Heart left ventricle (tissue), 16 donors: ENCODE measurements at regions not wholly inside any gene's neighbourhood (a gene's known extent, or its start where the extent isn't known, plus 50 kb on each side); places are given as distances from the start of the nearest gene placed in this dataset.

ENCODE experiments used
- ATAC-seq, 4 donors: fragments of 200-7000 bp; cut with Tn5 transposase; one replicate each; pipeline ENCODE4 v1.9.1; 2020 to 2022; ENCODE audit warnings: moderate library complexity in 4 of 4, mild to moderate bottlenecking in 3 of 4, moderate number of reproducible peaks in 1 of 4
- DNase-seq, 5 donors: peaks; one replicate each; pipeline ENCODE4 v3.0.0-alpha.2; 2020
- H3K27ac ChIP-seq, 12 donors: fragments of 200-600 bp; sonication (generic) in 4 of 12; one replicate each; pipeline versions ENCODE4 v1.5.0 to v1.8.0; 2016 to 2022; ENCODE audit warnings: mild to moderate bottlenecking in 2 of 12
- H3K27me3 ChIP-seq, 9 donors: fragments of 200-600 bp; sonication (generic) in 2 of 9; one replicate each; pipeline versions ENCODE4 v1.5.1 to v1.8.0; 2016 to 2022; ENCODE audit warnings: mild to moderate bottlenecking in 3 of 9
- H3K36me3 ChIP-seq, 9 donors: fragments of 200-600 bp; sonication (generic) in 2 of 9; one replicate each; pipeline versions ENCODE4 v1.5.0 to v1.8.0; 2018 to 2022; ENCODE audit warnings: mild to moderate bottlenecking in 2 of 9
- H3K4me1 ChIP-seq, 12 donors: fragments of 200-600 bp; sonication (generic) in 4 of 12; one replicate each; pipeline versions ENCODE4 v1.5.0 to v1.8.0; 2016 to 2022; ENCODE audit warnings: mild to moderate bottlenecking in 3 of 12
- H3K4me3 ChIP-seq, 12 donors: fragments of 200-600 bp; sonication (generic) in 4 of 12; one replicate each; pipeline versions ENCODE4 v1.5.0 to v1.8.0; 2017 to 2022; ENCODE audit warnings: mild to moderate bottlenecking in 9 of 12, moderate library complexity in 4 of 12
- H3K9me3 ChIP-seq, 12 donors: fragments of 200-600 bp; sonication (generic) in 4 of 12; one replicate each; pipeline versions ENCODE4 v1.5.0 to v1.8.0; 2016 to 2022; ENCODE audit warnings: mild to moderate bottlenecking in 1 of 12
- POLR2A ChIP-seq, 2 donors: fragments of 450-650 bp; IDR thresholded peaks; one replicate each; pipeline ENCODE4 v1.6.1; 2017; ENCODE audit warnings: antibody characterized with exemption in 2 of 2, mild to moderate bottlenecking in 2 of 2, moderate library complexity in 2 of 2
- WGBS, 4 donors: extraction: QIAGEN DNeasy Blood & Tissue Kit in 2 of 4; methylation state at CpG; one replicate each; pipeline versions ENCODE4 v1.1.5 to v1.1.7; 2013 to 2018; 5-methylcytosine and 5-hydroxymethylcytosine counted together
- intact Hi-C, 10 donors: fragments of 100-400 bp; cut with DNase I; formaldehyde crosslinking; loops; one replicate each; pipeline versions ENCODE4 v1.11.1 to v1.14.2; 2022
- TF ChIP-seq, protein P1 (sequence below), 12 donors: fragments of 200-600 bp; sonication (generic) in 4 of 12; IDR thresholded peaks; one replicate each; pipeline versions ENCODE4 v1.5.0 to v1.8.0; 2018 to 2022; ENCODE audit warnings: antibody characterized with exemption in 12 of 12, mild to moderate bottlenecking in 5 of 12
- donor health status: ischemic (EF 13 %, LVEDD 7.1; RV severe dilation, severe dysfunction).
- donor health status: healthy with polysubstance abuse.
- donor health status: DM: no; HTN: yes; CAD: no.
- donor health status: DM: no; HTN: no; CAD: no.
- donor health status: ischemic (EF 25% LVEDD 6.9; RV normal size, moderate dysfunction).
- donor health status: ischemic (EF 25% LVEDD 5.7; RV mildly dilated, moderate dysfunction).
- donor health status: healthy.
- donor health status: DM: yes; HTN: yes; CAD: no.
- donor health status: ischemic (EF 35%, LVEDD 5.7; RV mildly dilated, moderate dysfunction).
- donor health status: nonischemic (EF 11% LVEDD 7.7; RV severe dilation, severe dysfunction).
- donor health status: DM: yes; HTN: yes; CAD: no.
- donor health status: PGD.
- donor health status: ischemic (EF 29% LVEDD 5.4; RV normal size, mild dysfunction).
- donor health status: nonischemic (EF 23%, LVEDD 6.1; RV moderate dilation, normal function).

DNA sequence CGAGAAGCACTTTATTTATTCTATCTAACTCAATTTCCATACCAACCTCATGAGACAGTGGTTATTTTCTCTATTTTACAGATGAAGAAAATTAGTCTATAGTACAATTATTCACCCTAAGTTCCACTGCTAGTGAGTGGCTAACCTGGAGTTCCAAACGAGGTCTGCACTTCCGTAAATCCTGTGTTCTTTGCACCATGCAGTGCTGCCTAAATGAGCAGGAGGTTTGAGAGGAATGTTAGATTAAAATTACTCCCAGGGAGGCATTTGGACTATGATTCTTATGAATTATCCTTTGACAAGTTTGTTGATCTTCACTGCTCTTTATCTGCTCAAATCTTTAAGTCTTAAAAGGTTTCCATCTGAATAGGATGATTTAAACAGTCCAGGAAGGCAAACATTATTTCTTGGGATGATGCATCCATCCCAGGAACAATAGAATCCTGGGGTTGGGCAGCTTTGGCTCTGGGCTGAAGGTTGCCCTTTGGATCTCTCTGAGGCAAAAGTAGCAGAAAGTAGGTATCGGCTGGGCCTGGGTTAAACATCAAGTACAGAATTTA is 400.8 kb downstream of the REEP3 start:
- no peak overlapping the region for H3K4me3 ChIP-seq
- TF ChIP-seq, protein P1, sequence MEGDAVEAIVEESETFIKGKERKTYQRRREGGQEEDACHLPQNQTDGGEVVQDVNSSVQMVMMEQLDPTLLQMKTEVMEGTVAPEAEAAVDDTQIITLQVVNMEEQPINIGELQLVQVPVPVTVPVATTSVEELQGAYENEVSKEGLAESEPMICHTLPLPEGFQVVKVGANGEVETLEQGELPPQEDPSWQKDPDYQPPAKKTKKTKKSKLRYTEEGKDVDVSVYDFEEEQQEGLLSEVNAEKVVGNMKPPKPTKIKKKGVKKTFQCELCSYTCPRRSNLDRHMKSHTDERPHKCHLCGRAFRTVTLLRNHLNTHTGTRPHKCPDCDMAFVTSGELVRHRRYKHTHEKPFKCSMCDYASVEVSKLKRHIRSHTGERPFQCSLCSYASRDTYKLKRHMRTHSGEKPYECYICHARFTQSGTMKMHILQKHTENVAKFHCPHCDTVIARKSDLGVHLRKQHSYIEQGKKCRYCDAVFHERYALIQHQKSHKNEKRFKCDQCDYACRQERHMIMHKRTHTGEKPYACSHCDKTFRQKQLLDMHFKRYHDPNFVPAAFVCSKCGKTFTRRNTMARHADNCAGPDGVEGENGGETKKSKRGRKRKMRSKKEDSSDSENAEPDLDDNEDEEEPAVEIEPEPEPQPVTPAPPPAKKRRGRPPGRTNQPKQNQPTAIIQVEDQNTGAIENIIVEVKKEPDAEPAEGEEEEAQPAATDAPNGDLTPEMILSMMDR (IDR thresholded peaks at IDR 0.05): no peak
- no peak for TF ChIP-seq POLR2A (IDR thresholded peaks at IDR 0.05)
- H3K4me1 ChIP-seq: no peaks in the 10 kb centered on the region
- H3K27me3 ChIP-seq: no peaks in the 10 kb centered on the region
- no peak overlapping the region for H3K27ac ChIP-seq
- intact Hi-C loops: no loop called here
- 70 to 79% (median 75%) methylated on average over 4 of the region's 4 CpGs for WGBS, 4 donors
- DNase-seq (no peak), ATAC-seq (no peak)
- no peaks in the 10 kb centered on the region for H3K9me3 ChIP-seq
- no peaks in the 10 kb centered on the region for H3K36me3 ChIP-seq

- no peaks in the 10 kb centered on the region for H3K36me3 ChIP-seq
- H3K4me3 ChIP-seq: no peak overlapping the region
- H3K4me1 ChIP-seq: no peaks in the 10 kb centered on the region
- DNase-seq (no peak), ATAC-seq (no peak)
- H3K27ac ChIP-seq: no peak overlapping the region
- TF ChIP-seq POLR2A (IDR thresholded peaks at IDR 0.05): no peak
- TF ChIP-seq, protein P1 (IDR thresholded peaks at IDR 0.05): no peak
- whole genome bisulfite sequencing, 4 donors: 49 to 61% (median 56%) methylated on average over 6 of the region's 6 CpGs
- H3K9me3 ChIP-seq: no peaks in the 10 kb centered on the region
- intact Hi-C loops: no loop called here
- no peaks in the 10 kb centered on the region for H3K27me3 ChIP-seq
These were observed 401.5 kb downstream of the REEP3 start for GRCh38 chr10:63922468-63923284.

DNA sequence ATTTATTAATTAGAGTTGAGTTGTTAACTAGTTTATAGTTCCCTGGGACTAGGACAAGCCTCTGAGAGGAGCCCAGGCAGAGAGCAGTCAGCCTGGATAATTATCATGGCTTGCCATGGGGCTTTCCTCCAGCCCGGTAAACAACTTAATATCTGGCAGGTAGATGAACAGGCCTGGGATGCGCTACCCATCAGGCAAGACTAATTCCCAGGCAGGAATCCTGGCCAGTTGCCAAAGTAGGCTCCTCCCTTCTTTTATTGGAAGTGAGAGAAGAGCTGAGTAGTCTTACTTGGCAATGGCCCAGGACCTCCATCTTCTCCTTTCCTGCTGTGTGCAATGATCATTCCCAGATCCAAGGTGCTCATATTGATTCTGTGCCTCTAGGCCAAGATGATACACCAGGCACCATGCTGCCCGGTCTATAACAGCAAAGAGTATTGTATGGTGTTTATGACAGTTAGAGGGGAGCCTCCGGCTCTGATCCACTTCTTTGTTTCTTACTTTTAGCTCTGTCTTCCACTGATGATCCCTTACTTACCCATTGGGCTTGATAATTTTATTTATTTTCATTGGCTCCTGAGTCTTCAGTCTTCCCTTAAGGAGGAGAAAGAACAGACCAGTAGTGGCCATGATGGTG is 408.7 kb downstream of the REEP3 start:
- no peaks in the 10 kb centered on the region for H3K4me1 ChIP-seq
- WGBS, 4 donors: 75 to 87% (median 78%) methylated on average over 4 of the region's 4 CpGs

GRCh38 chr10:63930584-63930983 is 409.4 kb downstream of the REEP3 start:
- no peaks in the 10 kb centered on the region for H3K36me3 ChIP-seq
- TF ChIP-seq, protein P1 (IDR thresholded peaks at IDR 0.05): no peak
- no peak for TF ChIP-seq POLR2A (IDR thresholded peaks at IDR 0.05)
- ATAC-seq (no peak), DNase-seq (no peak)
- H3K4me1 ChIP-seq: no peaks in the 10 kb centered on the region
- no peaks in the 10 kb centered on the region for H3K27me3 ChIP-seq
- no peak overlapping the region for H3K4me3 ChIP-seq
- intact Hi-C loops: no loop called here
- no peaks in the 10 kb centered on the region for H3K9me3 ChIP-seq
- H3K27ac ChIP-seq: no peak overlapping the region
- 79 to 87% (median 82%) methylated on average over 4 of the region's 4 CpGs for WGBS, 4 donors

More for the DNA sequence above, 408.7 kb downstream of the REEP3 start:
- intact Hi-C loops: no loop called here
- Histone ChIP-seq H3K9me3 (no peaks in the 10 kb centered on the region), H3K36me3 (no peaks in the 10 kb centered on the region), H3K4me3 (no peak overlapping the region), H3K27me3 (no peaks in the 10 kb centered on the region), H3K27ac (no peak overlapping the region)
- DNase-seq (no peak), ATAC-seq (no peak)
- TF ChIP-seq POLR2A (IDR thresholded peaks at IDR 0.05): no peak
- TF ChIP-seq, protein P1 (IDR thresholded peaks at IDR 0.05): no peak
